K562 (cell line): ENCODE measurements at regions not wholly inside any gene's neighbourhood (a gene's known extent, or its start where the extent isn't known, plus 50 kb on each side); places are given as distances from the start of the nearest gene placed in this dataset.

Experiments
- ATAC-seq: fragments of 200-7000 bp; cut with Tn5 transposase; 3 replicates; pipeline ENCODE4 v1.9.1; 2020; ENCODE audit warnings: moderate library complexity
- BruUV-seq: library from RNA; stranded (reverse); fragments of 400-500 nt; replicated peaks from 2 replicates; lab custom pipeline; 2021; lab: Mats Ljungman, UMichigan
- CTCF ChIA-PET: fragments of 300-600 bp; formaldehyde crosslinking; extraction: SDS; loops from one replicate; lab custom pipeline; 2021; ENCODE audit warnings: low intra/inter-chr PET ratio; lab: Yijun Ruan, JAX
- POLR2A ChIA-PET: fragments of 300-600, 350-650 bp; sonication (Branson Sonifier 250); formaldehyde crosslinking; extraction: SDS; loops from one replicate; lab custom pipeline; 2021; ENCODE audit warnings: antibody characterized with exemption, inconsistent platforms; lab: Yijun Ruan, JAX
- DNase-seq, 4 experiments: peaks; one replicate each; pipeline versions ENCODE4 v3.0.0 to v3.0.0-alpha.2; 2011 to 2018; ENCODE audit warnings: low spot score in 3 of 4, mixed read lengths in 3 of 4; ENCODE audit errors: extremely low read depth in 1 of 4
- FAIRE-seq: peaks from 2 replicates; lab custom pipeline; 2011; peaks lifted over from hg19 to GRCh38; lab: Jason Lieb, UNC
- H2AFZ ChIP-seq: 2 replicates; pipeline ENCODE4 v1.6.0; 2011; ENCODE audit warnings: low read depth, low read length, control low read depth, inconsistent platforms
- H3K27ac ChIP-seq: fragments of 200-600 bp; 3 replicates; pipeline ENCODE4 v1.8.0; 2011; ENCODE audit warnings: low read depth, mild to moderate bottlenecking, control low read depth, inconsistent platforms, low read length, moderate library complexity, mixed read lengths; ENCODE audit errors: extremely low read depth
- H3K27me3 ChIP-seq, 2 experiments: fragments of 300-600 bp in 1 of 2; 2 replicates in 1 of 2; 3 replicates in 1 of 2; pipeline versions ENCODE4 v1.6.0 to v1.8.0; 2011; ENCODE audit warnings: inconsistent platforms in 2 of 2, low read length in 2 of 2, mild to moderate bottlenecking in 1 of 2, mixed read lengths in 1 of 2, moderate library complexity in 1 of 2; ENCODE audit not compliant: control insufficient read depth in 2 of 2, insufficient read depth in 2 of 2
- H3K36me3 ChIP-seq: fragments of 300-600 bp; 3 replicates; pipeline ENCODE4 v1.8.0; 2011; ENCODE audit warnings: mild to moderate bottlenecking, low read length, inconsistent platforms; ENCODE audit not compliant: control insufficient read depth, insufficient read depth
- H3K4me1 ChIP-seq, 2 experiments: fragments of 200-600 bp in 1 of 2; replicated peaks in 1 of 2; 2 replicates in 1 of 2; 3 replicates in 1 of 2; pipeline versions ENCODE4 v1.5.1 to v1.8.0; 2011; ENCODE audit warnings: inconsistent platforms in 2 of 2, low read length in 2 of 2, mild to moderate bottlenecking in 1 of 2, mixed read lengths in 1 of 2, moderate library complexity in 1 of 2; ENCODE audit not compliant: control insufficient read depth in 2 of 2, insufficient read depth in 2 of 2
- H3K4me2 ChIP-seq: 2 replicates; pipeline ENCODE4 v1.6.1; 2011; ENCODE audit warnings: low read length, control low read depth, inconsistent platforms, mixed read lengths; ENCODE audit not compliant: insufficient read depth
- H3K4me3 ChIP-seq: fragments of 200-600 bp; sonication (generic), shearing (Covaris generic); 2 replicates; pipeline ENCODE4 v1.5.1; 2016; ENCODE audit warnings: control low read depth, inconsistent platforms
- H3K79me2 ChIP-seq: fragments of 200-600 bp; 3 replicates; pipeline ENCODE4 v1.8.0; 2011; ENCODE audit warnings: low read length, inconsistent platforms; ENCODE audit not compliant: control insufficient read depth, insufficient read depth
- H3K9ac ChIP-seq, 2 experiments: 2 replicates each; pipeline versions ENCODE4 v1.6.0 to v1.6.1; 2011; ENCODE audit warnings: low read depth in 2 of 2, low read length in 2 of 2, control low read depth in 1 of 2, inconsistent platforms in 1 of 2, mild to moderate bottlenecking in 1 of 2, mixed read lengths in 1 of 2; ENCODE audit not compliant: insufficient read depth in 1 of 2
- H3K9me1 ChIP-seq: one replicate; pipeline ENCODE4 v1.6.0; 2011; ENCODE audit warnings: inconsistent platforms, mild to moderate bottlenecking, low read length, moderate library complexity; ENCODE audit not compliant: control insufficient read depth, insufficient read depth
- H3K9me3 ChIP-seq: replicated peaks from 2 replicates; pipeline ENCODE4 v1.5.1; 2011; ENCODE audit warnings: low read depth, low read length, inconsistent platforms; ENCODE audit not compliant: control insufficient read depth, insufficient read depth
- H4K20me1 ChIP-seq: replicated peaks from 2 replicates; pipeline ENCODE4 v1.6.1; 2011; ENCODE audit warnings: low read length, inconsistent platforms, mixed read lengths; ENCODE audit not compliant: control insufficient read depth, insufficient read depth
- BCOR ChIP-seq: fragments of 450-650 bp; IDR thresholded peaks from 2 replicates; pipeline ENCODE4 v1.6.1; 2016
- C11orf30 ChIP-seq: fragments of 450-650 bp; IDR thresholded peaks from 2 replicates; pipeline ENCODE4 v1.6.1; 2016; ENCODE audit warnings: low read depth, mild to moderate bottlenecking
- CCAR2 ChIP-seq: fragments of 200-400 bp; formaldehyde crosslinking; IDR thresholded peaks from 2 replicates; pipeline ENCODE4 v1.6.1; 2017; ENCODE audit warnings: mild to moderate bottlenecking, low read depth, low read length
- CEBPZ ChIP-seq: fragments of 150-350 bp; IDR thresholded peaks from 2 replicates; pipeline ENCODE4 v1.6.1; 2014; ENCODE audit warnings: low read depth, mild to moderate bottlenecking, low read length, borderline replicate concordance
- HNRNPUL1 ChIP-seq: fragments of 200-400 bp; formaldehyde crosslinking; IDR thresholded peaks from 2 replicates; pipeline ENCODE4 v1.6.1; 2017; ENCODE audit warnings: low read length
- KDM4B ChIP-seq, 2 experiments: fragments of 450-650 bp in 1 of 2; sonication (generic) in 1 of 2; IDR thresholded peaks; 2 replicates each; pipeline ENCODE4 v1.6.1; 2016 to 2017; ENCODE audit warnings: borderline replicate concordance in 2 of 2, antibody characterized with exemption in 1 of 2, low read depth in 1 of 2, mild to moderate bottlenecking in 1 of 2
- MXD1 ChIP-seq: fragments of 250-450 bp; sonication (Bioruptor Pico); IDR thresholded peaks from 2 replicates; pipeline ENCODE4 v1.8.0; 2021; ENCODE audit warnings: borderline replicate concordance, mild to moderate bottlenecking, moderate library complexity; ENCODE audit not compliant: poor library complexity, severe bottlenecking
- NRF1 ChIP-seq, 2 experiments: fragments of 450-650 bp; IDR thresholded peaks in 1 of 2; conservative IDR thresholded peaks in 1 of 2; 2 replicates each; pipeline ENCODE4 v1.6.1; 2014; ENCODE audit warnings: mild to moderate bottlenecking in 2 of 2
- ZNF274 ChIP-seq: IDR thresholded peaks from 2 replicates; pipeline ENCODE4 v1.6.1; 2011; ENCODE audit warnings: low read depth, mild to moderate bottlenecking, low read length, moderate library complexity, borderline replicate concordance
- ZNF280A ChIP-seq: fragments of 450-650 bp; IDR thresholded peaks from 2 replicates; pipeline ENCODE4 v1.6.1; 2018; ENCODE audit warnings: mild to moderate bottlenecking, low read depth; ENCODE audit not compliant: partially characterized antibody
- ZNF384 ChIP-seq: IDR thresholded peaks from 2 replicates; pipeline ENCODE4 v1.6.1; 2012; ENCODE audit warnings: low read depth, low read length, improper control_type of control experiment
- WGBS: fragments of 100-300 bp; shearing (Covaris generic); methylation state at CpG from one replicate; pipeline ENCODE4 v1.1.6; 2016; ENCODE audit warnings: low coverage, mixed read lengths; ENCODE audit not compliant: insufficient coverage; ENCODE audit errors: missing lambda C conversion rate; 5-methylcytosine and 5-hydroxymethylcytosine counted together
- in situ Hi-C: fragments of 300-500 bp; cut with MboI; formaldehyde crosslinking; loops from 4 replicates; pipeline ENCODE4 v1.15.0; 2018; ENCODE audit warnings: inconsistent platforms, mixed read lengths
- intact Hi-C: fragments of 100-400 bp; cut with micrococcal nuclease; formaldehyde crosslinking; loops from 2 replicates; pipeline ENCODE4 v1.14.2; 2022
- TF ChIP-seq, protein P1 (sequence below), 2 experiments: fragments of 200-800 bp in 1 of 2; sonication (Bioruptor generic) in 1 of 2; sonication (generic) in 1 of 2; formaldehyde crosslinking in 1 of 2; IDR thresholded peaks in 1 of 2; conservative IDR thresholded peaks in 1 of 2; 2 replicates each; pipeline versions ENCODE4 v1.5.0 to v1.6.1; 2016 to 2020; ENCODE audit warnings: missing compliant biosample characterization in 1 of 2, missing genetic modification characterization in 1 of 2, missing genetic modification reagents in 1 of 2

- CTCF ChIA-PET, result no interaction called here
- BruUV-seq, result no TSS peak
- no peaks in the 10 kb centered on the region; a peak in 2 of 5 replicates for H3K27me3 ChIP-seq
- H2AFZ ChIP-seq, result no peak overlapping the region
- H3K27ac ChIP-seq, result no peak overlapping the region
- H4K20me1 ChIP-seq, result no peaks in the 10 kb centered on the region
- H3K9me3 ChIP-seq, result no peaks in the 10 kb centered on the region
- in situ Hi-C loops (no loop called here), intact Hi-C loops (no loop called here)
- peaks cover 0 to 2% of the 10 kb centered on the region in 2 experiments; a peak in 1 of 5 replicates for H3K4me1 ChIP-seq
- 0% methylated on average over 4 of the region's 4 CpGs for WGBS
- TF ChIP-seq BCOR (no peak), ZNF274 (no peak), NRF1 (conservative IDR thresholded peaks at IDR 0.05 in 1 of 2, IDR thresholded peaks at IDR 0.05 in 1 of 2) (no peak), ZNF384 (no peak), KDM4B (IDR thresholded peaks at IDR 0.05; ENCODE audit: borderline replicate concordance in 2 of 2, low read depth in 1 of 2) (no peak), C11orf30 (no peak), CEBPZ (no peak), HNRNPUL1 (no peak), ZNF280A (no peak), CCAR2 (no peak), MXD1 (CRISPR knock-in tag) (no peak)
- TF ChIP-seq, protein P1, sequence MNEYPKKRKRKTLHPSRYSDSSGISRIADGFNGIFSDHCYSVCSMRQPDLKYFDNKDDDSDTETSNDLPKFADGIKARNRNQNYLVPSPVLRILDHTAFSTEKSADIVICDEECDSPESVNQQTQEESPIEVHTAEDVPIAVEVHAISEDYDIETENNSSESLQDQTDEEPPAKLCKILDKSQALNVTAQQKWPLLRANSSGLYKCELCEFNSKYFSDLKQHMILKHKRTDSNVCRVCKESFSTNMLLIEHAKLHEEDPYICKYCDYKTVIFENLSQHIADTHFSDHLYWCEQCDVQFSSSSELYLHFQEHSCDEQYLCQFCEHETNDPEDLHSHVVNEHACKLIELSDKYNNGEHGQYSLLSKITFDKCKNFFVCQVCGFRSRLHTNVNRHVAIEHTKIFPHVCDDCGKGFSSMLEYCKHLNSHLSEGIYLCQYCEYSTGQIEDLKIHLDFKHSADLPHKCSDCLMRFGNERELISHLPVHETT (CRISPR knock-in tag; conservative IDR thresholded peaks at IDR 0.05 in 1 of 2, IDR thresholded peaks at IDR 0.05 in 1 of 2), result no peak
- TF ChIP-seq, all 486 proteins: peak for 0
- H3K4me3 ChIP-seq, result no peak overlapping the region
- no peaks in the 10 kb centered on the region for H3K9me1 ChIP-seq
- no peaks in the 10 kb centered on the region for H3K79me2 ChIP-seq
- no peaks in the 10 kb centered on the region for H3K36me3 ChIP-seq
- POLR2A ChIA-PET, result no interaction called here
- no peak overlapping the region for H3K9ac ChIP-seq
- no peak overlapping the region for H3K4me2 ChIP-seq
- FAIRE-seq, result no peak
- no peak for DNase-seq
- no peak for ATAC-seq
These were observed 154.1 kb downstream of the SDHAF3 start for GRCh38 chr7:97271619-97272018.
